GM12864 (cell line): ENCODE measurements at regions not wholly inside any gene's neighbourhood (a gene's known extent, or its start where the extent isn't known, plus 50 kb on each side); places are given as distances from the start of the nearest gene placed in this dataset.

ENCODE experiments used
- DNase-seq: peaks from one replicate; pipeline ENCODE4 v3.0.0-alpha.2; 2011; ENCODE audit warnings: low read depth
- H3K4me3 ChIP-seq: 2 replicates; pipeline ENCODE4 v1.5.1; 2011; ENCODE audit warnings: mild to moderate bottlenecking, low read depth, low read length, control low read depth
- CTCF ChIP-seq: IDR thresholded peaks from 2 replicates; pipeline ENCODE4 v1.5.1; 2011; ENCODE audit warnings: low read depth, mild to moderate bottlenecking, moderate library complexity, low read length, control low read depth, inconsistent platforms; ENCODE audit errors: missing control alignments

- no peak for DNase-seq
- no peak for TF ChIP-seq CTCF
- H3K4me3 ChIP-seq, result no peak overlapping the region
Measured at GRCh38 chr1:230577537-230577936, 64.7 kb upstream of the COG2 start.

GRCh38 chr1:230575886-230576500 is 66.3 kb upstream of the COG2 start:
- H3K4me3 ChIP-seq, result no peak overlapping the region
- no peak for TF ChIP-seq CTCF
- DNase-seq, result no peak

- no peak for TF ChIP-seq CTCF
- no peak for DNase-seq
Measured at GRCh38 chr1:230574502-230574901, 67.8 kb upstream of the COG2 start.

GRCh38 chr1:230573658-230574057 is 68.6 kb upstream of the COG2 start:
- DNase-seq, result no peak
- no peak for TF ChIP-seq CTCF

More at GRCh38 chr1:230574502-230574901, 67.8 kb upstream of the COG2 start:
- H3K4me3 ChIP-seq, result no peak overlapping the region

GRCh38 chr1:230572121-230573105 is 69.9 kb upstream of the COG2 start:
- H3K4me3 ChIP-seq, result no peak overlapping the region
- TF ChIP-seq CTCF, result no peak
- no peak for DNase-seq

More at GRCh38 chr1:230573658-230574057, 68.6 kb upstream of the COG2 start:
- no peak overlapping the region for H3K4me3 ChIP-seq

GRCh38 chr1:230570724-230571360 is 71.4 kb upstream of the COG2 start:
- TF ChIP-seq CTCF, result no peak
- DNase-seq, result no peak
- no peak overlapping the region for H3K4me3 ChIP-seq
